Brain pericyte (primary cell): ENCODE measurements at regions not wholly inside any gene's neighbourhood (a gene's known extent, or its start where the extent isn't known, plus 50 kb on each side); places are given as distances from the start of the nearest gene placed in this dataset.
"Not testable (repeated sequence)": the region's sequence is repeated elsewhere in the genome, so short reads cannot be mapped to it uniquely, and the experiment has no call there.

Experiments used
- DNase-seq: peaks from one replicate; pipeline ENCODE4 v3.0.0-alpha.2; 2012; ENCODE audit warnings: low read depth, low spot score

GRCh38 chr18:56316727-56317126, 321.7 kb downstream of the TXNL1 start:
- no peak for DNase-seq

GRCh38 chr18:56315363-56315762, 323.0 kb downstream of the TXNL1 start:
- DNase-seq: no peak

DNA sequence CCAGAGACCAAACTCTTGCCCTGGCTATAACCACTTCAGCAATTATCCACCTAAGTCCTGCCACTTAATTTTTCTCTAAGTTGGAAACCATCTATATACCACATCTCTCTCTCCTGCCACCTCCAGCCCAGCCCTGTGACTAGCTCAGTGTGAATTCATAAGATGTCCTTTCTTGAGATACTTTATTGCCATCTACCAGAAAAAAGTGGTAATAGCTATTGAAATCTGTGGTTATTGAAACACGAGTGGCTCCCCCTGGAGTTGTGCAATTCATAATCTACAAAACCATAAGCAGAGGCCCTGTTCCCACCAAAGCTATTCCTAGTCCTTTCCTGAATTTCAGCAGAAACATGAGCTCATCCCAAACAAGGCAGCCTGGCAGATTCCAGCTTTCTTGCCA, 324.0 kb downstream of the TXNL1 start:
- no peak for DNase-seq

DNA sequence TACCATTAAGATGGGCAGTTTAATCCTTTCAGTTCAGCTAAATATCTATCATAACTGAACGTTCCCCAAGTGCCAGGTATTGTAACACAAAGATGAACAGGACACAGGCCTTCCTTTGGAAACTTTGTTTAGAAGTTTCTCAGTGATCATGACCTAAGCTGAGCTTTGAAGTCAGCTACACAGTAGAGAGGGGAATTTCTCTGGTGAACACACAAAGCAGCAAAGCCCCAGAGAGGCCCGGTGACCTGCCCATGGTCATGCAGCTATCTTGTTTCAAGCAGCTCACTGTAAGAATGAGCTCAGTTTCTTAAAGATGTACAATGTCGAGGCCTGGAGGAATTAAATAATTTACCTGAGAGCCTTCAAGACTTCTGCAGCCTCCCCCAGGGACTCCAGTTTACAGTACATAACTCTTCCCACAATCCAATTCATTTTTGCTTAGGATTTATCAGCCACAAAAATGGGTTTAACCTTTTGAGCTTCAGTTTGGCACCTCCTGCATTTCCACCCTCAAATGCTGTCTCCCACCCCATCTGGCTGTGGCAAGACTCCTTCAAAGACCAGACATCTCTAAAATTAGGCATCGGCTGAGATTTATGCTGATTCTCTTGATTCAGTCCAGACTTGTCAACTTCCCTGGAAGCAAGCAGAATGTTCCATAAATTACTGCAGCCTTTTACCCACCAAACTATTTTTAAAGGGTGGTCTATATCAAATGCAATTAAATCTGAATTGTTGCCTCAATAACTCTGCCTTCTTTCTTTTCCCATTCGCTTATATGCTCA, 325.6 kb downstream of the TXNL1 start:
- DNase-seq: no peak

GRCh38 chr18:56309104-56309503, 329.3 kb downstream of the TXNL1 start:
- no peak for DNase-seq

GRCh38 chr18:56307354-56308170, 330.8 kb downstream of the TXNL1 start:
- DNase-seq: no peak

DNA sequence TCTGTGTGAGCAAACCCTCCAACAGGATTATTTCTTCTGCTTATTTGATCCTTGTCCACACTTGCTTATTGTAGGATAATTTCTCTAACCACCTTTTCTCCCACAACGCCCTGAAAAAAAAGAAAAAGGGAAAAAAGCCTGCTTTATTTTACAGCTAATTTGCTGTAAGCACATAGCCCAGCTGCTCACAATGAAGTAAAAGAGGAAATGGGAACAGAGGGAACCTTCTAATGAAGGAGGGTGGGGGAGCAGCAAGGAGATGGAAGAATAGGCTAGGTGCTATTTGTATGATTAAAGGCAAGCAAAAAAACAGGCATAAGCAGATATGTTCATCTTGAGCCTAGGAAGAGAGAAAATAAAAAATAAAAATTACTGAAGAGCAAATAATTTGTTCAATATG, 331.6 kb downstream of the TXNL1 start:
- DNase-seq: no peak

DNA sequence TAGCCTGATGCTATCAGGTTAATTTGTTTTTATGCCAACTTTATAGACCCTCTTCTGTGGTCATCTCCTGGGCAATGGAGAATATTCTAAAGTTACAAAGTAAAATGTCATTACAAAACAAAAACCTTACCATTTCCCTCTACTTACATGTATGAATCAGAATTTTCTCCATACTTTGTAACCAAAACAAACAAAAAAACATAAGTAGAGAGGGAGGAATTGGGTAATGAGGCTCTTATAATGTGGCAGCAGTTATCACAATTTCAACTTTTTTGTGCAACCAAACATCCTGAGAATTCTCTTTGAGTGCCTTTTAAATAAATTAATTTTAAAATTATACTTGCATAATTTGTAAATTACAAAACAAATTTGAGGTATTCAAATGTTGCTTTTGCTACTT, 332.8 kb downstream of the TXNL1 start:
- no peak for DNase-seq

- no peak for DNase-seq
Measured at GRCh38 chr18:56302156-56302555, 336.2 kb downstream of the TXNL1 start.

- DNase-seq: no peak
Measured at GRCh38 chr18:56299740-56300139, 338.7 kb downstream of the TXNL1 start.

DNA sequence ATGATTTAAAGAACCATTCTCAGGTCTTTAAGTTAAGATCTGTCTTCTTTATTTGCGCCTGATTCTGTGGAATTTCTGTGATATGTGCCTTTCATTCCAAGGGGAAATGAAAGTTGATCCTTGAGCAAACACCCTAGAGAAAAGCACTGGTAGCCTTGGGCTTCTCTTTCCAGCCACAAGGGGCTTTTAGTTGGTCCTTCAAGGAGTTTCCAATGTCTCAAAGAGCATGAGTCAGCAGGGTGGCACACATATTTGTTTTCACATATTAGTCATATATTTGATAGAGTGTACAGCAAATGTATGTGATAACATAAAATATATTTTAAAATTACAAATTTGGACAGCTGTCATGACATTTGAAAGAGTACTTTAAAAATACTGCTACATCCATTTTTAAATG, 339.5 kb downstream of the TXNL1 start:
- no peak for DNase-seq

- no peak for DNase-seq
Measured at GRCh38 chr18:56296381-56296780, 342.0 kb downstream of the TXNL1 start.

- no peak for DNase-seq
Measured at GRCh38 chr18:56294484-56295183, 343.8 kb downstream of the TXNL1 start.

DNA sequence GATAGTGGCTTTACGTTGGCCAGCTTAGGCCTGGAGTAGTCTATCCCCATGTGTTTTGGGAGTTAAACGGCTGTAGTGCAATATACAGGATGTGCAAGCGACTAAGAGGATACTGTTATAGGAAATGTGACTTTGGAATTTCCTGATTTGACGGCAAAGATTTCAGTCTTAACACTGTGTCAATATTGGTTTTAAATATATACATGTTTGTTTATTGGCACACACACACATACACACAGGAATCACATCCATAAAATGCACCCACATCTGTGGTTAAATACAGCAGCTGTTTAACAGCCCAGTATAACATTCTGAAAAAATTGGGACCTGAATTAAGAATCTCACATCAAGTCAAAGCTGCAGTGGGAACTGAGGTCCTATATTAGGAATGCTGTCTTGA, 347.1 kb downstream of the TXNL1 start:
- no peak for DNase-seq

GRCh38 chr18:56289381-56289780, 349.0 kb downstream of the TXNL1 start:
- DNase-seq: no peak

DNA sequence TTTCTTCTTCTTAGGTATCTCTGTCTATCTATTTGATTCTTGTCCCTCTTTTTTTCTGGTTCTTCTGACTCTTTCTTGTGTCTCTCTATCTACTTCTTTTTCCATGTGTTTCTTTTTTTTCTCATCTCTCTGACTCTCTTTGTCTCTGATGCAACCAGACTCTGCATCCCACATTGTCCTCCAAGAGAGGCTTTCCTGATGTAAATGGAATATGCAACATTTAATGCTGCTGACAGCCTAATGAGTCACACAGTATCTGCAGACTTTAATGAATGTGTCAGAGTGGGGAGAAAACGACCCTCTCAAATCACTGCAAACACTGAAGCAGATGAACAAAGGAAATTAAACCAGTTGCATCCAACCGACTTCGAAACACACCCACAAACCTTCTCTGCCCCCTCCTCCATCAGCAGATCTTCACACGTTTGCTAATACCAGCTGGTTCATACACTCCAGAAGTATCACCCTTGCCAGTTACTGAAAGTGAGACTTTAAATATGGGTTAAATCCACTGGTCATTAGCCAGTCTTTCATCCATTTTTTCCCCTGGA, 351.5 kb downstream of the TXNL1 start:
- DNase-seq: no peak

DNA sequence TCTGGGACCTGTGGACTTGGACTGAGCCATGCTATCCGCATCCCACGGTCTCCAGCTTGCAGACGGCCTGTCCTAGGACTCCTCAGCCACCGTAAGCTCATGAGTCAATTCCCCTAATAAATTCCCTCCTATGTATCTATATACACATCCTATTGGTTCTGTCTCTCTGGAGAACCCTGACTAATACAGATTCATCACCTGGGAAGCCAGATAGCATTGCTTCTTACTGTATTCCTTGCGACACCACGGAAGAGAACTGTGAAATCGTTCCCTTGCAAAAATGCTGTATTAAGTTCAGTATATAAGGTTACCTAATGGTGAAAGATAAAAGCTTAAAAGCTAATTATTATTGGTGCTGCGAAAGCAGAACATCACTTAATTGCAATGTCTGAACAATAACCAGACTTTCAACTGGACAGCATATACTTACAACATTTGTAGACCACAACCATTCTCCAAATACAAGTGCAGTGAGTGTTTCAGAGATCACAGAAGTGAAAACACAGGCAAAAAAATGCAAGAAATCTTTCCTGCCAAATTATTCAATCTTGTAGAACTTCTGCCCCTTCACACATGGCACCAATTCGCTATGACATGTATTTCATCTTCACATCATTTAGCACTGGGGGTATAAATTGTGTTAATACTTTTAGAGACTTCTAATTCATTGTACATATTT, 352.9 kb downstream of the TXNL1 start:
- DNase-seq: no peak

- DNase-seq: no peak
Measured at GRCh38 chr18:56284319-56284718, 354.1 kb downstream of the TXNL1 start.

- no peak for DNase-seq
Measured at GRCh38 chr18:56283316-56283715, 355.1 kb downstream of the TXNL1 start.

GRCh38 chr18:56282234-56283104, 355.9 kb downstream of the TXNL1 start:
- DNase-seq: no peak

GRCh38 chr18:56279816-56280215, 358.6 kb downstream of the TXNL1 start:
- DNase-seq: not testable (repeated sequence)
